Activated naive CD4-positive, alpha-beta T cell (primary cell): ENCODE measurements at regions not wholly inside any gene's neighbourhood (a gene's known extent, or its start where the extent isn't known, plus 50 kb on each side); places are given as distances from the start of the nearest gene placed in this dataset.

Experiments
- DNase-seq, 4 experiments: peaks; one replicate each; lab custom pipeline; 2025; lab: John Stamatoyannopoulos, UW

DNA sequence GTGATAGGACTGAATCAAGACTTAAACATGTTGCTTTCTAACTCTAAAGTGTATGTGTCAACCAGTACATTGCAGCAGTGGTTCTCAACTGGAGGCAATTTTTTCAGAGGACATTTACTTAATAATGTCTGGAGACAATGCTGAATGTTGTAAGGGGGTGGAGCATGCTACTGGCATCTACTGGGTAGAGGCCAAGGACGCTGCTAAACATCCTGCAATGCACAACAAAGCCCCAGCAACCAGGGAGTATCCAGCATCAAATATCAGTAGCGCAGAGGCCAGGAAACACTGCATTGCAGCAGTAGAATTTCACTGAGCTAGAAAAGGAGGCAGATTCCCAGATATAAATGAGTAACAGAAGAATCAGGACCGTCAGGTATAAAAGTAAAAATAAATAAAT is 79.8 kb upstream of the GRM7 start:
- DNase-seq = no peak

DNA sequence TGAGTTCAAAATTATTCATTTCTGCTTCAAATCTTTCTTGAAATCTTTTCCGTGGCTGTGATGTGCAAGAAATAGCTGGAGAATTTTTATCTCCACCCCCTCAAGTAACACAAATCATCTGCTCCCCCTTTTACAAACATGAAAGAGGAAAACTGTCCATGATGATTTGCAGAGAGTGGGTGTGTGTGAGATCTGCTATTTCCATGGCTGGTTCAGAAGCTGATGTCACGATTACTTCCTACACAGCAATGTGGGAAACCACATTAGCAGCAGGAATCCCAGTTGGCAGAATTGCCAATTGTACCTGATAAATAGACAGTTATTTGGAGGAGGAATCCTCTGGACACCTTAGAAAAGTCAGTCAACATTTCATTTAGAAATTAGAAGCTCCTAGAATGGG is 75.2 kb upstream of the GRM7 start:
- no peak for DNase-seq

DNA sequence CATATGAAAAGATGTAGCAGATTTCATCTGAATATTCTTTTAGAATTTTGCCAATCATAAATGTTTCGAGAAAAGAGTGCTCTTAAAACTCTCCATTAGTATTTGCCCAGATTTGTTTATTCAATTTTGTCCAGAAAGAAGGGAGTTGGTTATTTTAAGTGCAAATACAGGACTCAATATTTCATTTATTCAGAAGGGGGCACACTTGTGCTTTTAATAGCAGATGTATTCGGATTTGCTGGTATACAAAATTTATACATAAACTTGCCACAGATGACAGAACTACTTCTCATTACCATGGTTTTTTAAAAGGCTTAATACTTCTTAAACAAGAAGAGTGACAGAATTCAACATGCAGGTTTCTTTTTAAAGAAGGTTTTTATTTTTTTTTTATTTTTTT is 69.8 kb upstream of the GRM7 start:
- no peak for DNase-seq

DNA sequence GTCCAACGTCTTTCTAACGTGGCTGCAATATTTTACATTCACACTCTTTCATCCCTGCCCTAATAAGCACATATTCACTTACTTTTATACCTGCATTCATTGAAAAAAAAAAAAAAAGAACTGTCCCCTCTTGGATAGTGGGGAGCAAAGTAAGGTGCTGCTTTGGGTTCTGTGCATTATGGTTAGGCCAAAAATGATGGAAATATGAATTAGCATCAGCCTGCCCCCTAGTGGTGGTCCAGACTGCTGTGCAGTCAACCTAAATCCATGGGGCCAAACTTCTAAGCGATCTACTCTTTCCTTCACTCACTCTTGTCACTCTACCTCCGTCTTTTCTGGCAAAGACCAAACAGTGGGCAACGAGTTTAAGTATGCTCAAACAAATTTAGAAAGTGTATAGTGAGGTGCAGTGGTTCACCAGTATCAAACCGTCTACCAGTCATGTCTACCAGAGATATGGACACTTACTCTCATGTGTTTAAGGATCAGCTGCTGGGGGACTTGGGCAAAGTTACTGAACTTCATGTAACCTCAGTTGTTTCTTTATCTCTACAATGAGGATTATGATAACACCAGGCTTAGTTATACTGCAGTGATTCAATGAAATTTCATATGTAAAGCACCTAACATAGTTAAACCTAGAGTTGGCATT is 61.5 kb upstream of the GRM7 start:
- no peak for DNase-seq

DNA sequence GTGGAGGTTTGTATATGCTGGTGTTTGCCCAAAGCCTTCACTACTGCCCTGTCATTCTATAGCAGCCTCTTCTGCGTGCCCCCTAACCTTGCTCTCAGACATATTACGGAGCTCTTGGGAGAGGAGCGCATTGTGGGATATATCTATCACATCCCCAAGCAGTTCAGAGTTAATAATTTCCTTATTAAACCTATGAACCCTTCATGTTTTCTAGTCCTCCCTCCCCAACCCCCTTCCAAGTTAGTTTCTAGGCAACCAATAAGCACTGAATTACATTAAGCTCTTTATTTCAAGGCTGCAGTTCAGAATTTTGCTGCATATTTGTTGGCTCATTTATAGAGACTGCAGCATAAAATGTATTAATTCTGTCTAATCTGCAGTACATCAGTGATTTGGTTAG is 57.3 kb upstream of the GRM7 start:
- DNase-seq = no peak

DNA sequence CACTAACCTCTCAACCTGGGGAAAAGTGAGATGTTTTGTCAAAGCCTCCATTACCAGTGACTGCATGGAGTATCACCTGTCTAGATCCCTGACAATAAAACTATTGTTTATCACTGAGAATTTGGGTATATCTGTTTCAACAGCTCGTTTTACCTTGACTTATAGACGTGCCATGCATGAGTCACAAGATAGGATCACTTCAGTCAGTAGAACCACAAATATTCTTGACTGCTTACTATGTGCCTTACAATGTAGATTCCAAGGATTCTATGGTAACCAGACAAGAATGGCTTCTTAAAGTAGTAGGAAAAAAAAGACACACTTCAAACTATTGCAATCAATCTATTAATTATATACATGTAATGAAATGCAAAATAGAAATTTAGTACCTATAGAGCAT is 55.7 kb upstream of the GRM7 start:
- DNase-seq = no peak

DNA sequence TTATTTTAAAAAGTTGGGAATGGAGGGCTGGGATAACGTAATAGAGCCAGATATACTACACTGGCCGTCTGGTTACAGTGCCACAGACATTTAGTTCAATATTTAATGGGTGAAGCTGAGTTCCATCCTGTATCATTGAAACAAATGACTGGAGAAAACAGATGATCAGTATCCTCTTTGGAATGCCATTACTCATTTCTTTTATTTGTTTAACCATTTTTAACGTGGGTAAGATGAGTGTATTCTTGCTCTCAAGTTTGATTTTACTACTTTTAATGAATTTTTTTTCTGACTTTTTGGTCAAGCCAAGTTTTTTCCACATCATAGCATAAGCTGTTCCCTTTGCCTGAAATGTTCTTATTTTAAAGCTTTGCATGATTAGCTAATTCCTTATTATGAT is 53.9 kb upstream of the GRM7 start:
- no peak for DNase-seq

DNA sequence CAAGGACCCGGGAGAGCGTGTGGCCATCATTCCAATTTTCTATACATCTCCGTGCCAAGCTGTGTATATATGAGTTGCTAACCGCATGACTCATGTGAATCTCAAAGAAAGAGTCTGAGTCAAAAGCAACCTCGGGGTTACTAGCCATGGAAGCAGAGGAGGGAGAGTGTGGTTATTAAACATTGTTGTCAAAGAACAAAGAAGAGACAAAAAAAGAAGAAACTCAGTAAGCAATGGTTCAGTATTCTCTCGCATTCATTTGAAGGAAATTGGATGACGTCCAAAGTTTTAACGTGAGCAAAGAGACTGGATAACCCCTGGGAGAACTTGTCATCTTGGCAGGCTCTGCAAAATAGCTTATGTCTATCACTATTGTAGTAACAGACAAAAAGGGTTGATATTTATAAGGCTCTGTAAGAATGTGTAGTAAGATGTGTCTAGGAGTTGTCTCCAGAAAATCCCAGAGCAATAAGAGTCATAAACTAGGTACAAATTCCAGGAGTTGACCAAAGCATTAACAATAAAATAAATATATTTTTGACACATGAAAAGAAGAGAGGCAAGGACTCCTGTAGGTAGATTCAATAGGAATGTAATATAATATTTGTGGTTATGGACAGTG is 52.8 kb upstream of the GRM7 start:
- DNase-seq = no peak

DNA sequence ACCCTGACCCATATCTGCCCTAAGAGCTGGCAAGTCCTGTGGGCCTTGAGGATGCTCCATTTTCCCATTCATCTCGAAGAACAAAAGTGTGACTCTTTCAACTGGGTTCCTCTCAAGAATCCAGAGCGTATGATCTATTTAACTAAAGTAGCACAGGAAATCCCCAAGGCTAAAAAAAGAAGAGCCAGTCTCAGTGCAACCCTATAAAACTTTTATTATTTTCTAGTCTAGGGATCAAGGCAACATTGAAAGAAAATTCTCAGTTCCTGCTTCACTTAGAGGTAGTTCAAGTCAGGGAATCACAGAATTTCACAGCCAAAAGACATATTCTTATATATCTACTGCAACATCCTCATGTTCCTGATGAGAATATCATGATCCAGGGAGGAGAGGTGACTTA is 51.6 kb upstream of the GRM7 start:
- no peak for DNase-seq
